ENCODE measurements at regions not wholly inside any gene's neighbourhood (a gene's known extent, or its start where the extent isn't known, plus 50 kb on each side); places are given as distances from the start of the nearest gene placed in this dataset.
A peak's percentile ranks its signal among the peaks of the same experiment; 100 is the strongest.

- ChIA-PET CTCF (no interaction called here), POLR2A (no interaction called here)
- H3K4me3 Mint-ChIP-seq: no peak overlapping the region
- TF ChIP-seq ZNF671 (CRISPR knock-in tag; IDR thresholded peaks at IDR 0.05) (no peak), FOXP4 (CRISPR knock-in tag; IDR thresholded peaks at IDR 0.05) (no peak), ZNF138 (CRISPR knock-in tag; conservative IDR thresholded peaks at IDR 0.05) (no peak), TP53 (CRISPR knock-in tag; IDR thresholded peaks at IDR 0.05) (no peak), ATF6 (CRISPR knock-in tag; IDR thresholded peaks at IDR 0.05) (no peak), MXD4 (CRISPR knock-in tag; IDR thresholded peaks at IDR 0.05; ENCODE audit: borderline replicate concordance) (no peak), ZMAT4 (CRISPR knock-in tag; IDR thresholded peaks at IDR 0.05) (no peak), NR1H2 (CRISPR knock-in tag; IDR thresholded peaks at IDR 0.05) (no peak), ZSCAN18 (CRISPR knock-in tag; IDR thresholded peaks at IDR 0.05) (no peak), TEAD4 (CRISPR knock-in tag; IDR thresholded peaks at IDR 0.05) (no peak), GABPB1 (CRISPR knock-in tag; IDR thresholded peaks at IDR 0.05) (no peak), PREB (CRISPR knock-in tag; IDR thresholded peaks at IDR 0.05; ENCODE audit: borderline replicate concordance) (no peak)
- DNase-seq (ENCODE audit: low spot score) (no peak), ATAC-seq (no peak)
- H3K9me3 Mint-ChIP-seq: no peaks in the 10 kb centered on the region
- peaks cover 15% of the 10 kb centered on the region for H3K4me1 Mint-ChIP-seq
- no peaks in the 10 kb centered on the region for H3K36me3 Mint-ChIP-seq
- H3K27ac Mint-ChIP-seq: no peak overlapping the region
- H3K27me3 Mint-ChIP-seq (ENCODE audit: low read depth): no peaks in the 10 kb centered on the region; the same call in 1 of the 2 replicates
Observed at GRCh38 chr5:3305432-3305831, 290.2 kb upstream of the IRX1 start.

GRCh38 chr5:3304346-3304745, 291.3 kb upstream of the IRX1 start:
- TF ChIP-seq ZNF425 (CRISPR knock-in tag; conservative IDR thresholded peaks at IDR 0.05) (no peak), NR1H2 (CRISPR knock-in tag; IDR thresholded peaks at IDR 0.05) (no peak), CREM (CRISPR knock-in tag; IDR thresholded peaks at IDR 0.05) (no peak), RELA (CRISPR knock-in tag; IDR thresholded peaks at IDR 0.05; ENCODE audit: borderline replicate concordance) (no peak), E2F5 (CRISPR knock-in tag; IDR thresholded peaks at IDR 0.05) (no peak)
- no peaks in the 10 kb centered on the region for H3K36me3 Mint-ChIP-seq
- CTCF ChIA-PET: no interaction called here
- no peaks in the 10 kb centered on the region for H3K9me3 Mint-ChIP-seq
- H3K4me3 Mint-ChIP-seq: no peak overlapping the region
- ATAC-seq: peak; percentile 30; the same call in 1 of the 2 replicates
- no peak overlapping the region for H3K27ac Mint-ChIP-seq
- H3K27me3 Mint-ChIP-seq (ENCODE audit: low read depth): no peaks in the 10 kb centered on the region; the same call in 1 of the 2 replicates
- peaks cover 15% of the 10 kb centered on the region for H3K4me1 Mint-ChIP-seq
- no peak for DNase-seq (ENCODE audit: low spot score)
- POLR2A ChIA-PET: no interaction called here

Measured in WTC11 (cell line).